Left lung (tissue), 4 donors: ENCODE measurements at regions not wholly inside any gene's neighbourhood (a gene's known extent, or its start where the extent isn't known, plus 50 kb on each side); places are given as distances from the start of the nearest gene placed in this dataset.

Experiments used
- ATAC-seq: fragments of 200-7000 bp; cut with Tn5 transposase; one replicate; pipeline ENCODE4 v1.9.1; 2020; ENCODE audit warnings: moderate library complexity
- DNase-seq, 4 donors: peaks; one replicate each; pipeline ENCODE4 v3.0.0-alpha.2; 2013 to 2020
- H3K27ac ChIP-seq, 2 donors: fragments of 200-600 bp; sonication (generic) in 1 of 2; one replicate each; pipeline versions ENCODE4 v1.5.0 to v1.8.0; 2020 to 2021
- H3K27me3 ChIP-seq, 2 donors: fragments of 200-600 bp; sonication (generic) in 1 of 2; one replicate each; pipeline versions ENCODE4 v1.5.0 to v1.8.0; 2020 to 2021
- H3K36me3 ChIP-seq, 2 donors: fragments of 200-600 bp; sonication (generic) in 1 of 2; one replicate each; pipeline versions ENCODE4 v1.5.0 to v1.8.0; 2020 to 2021
- H3K4me1 ChIP-seq, 2 donors: fragments of 200-600 bp; one replicate each; pipeline ENCODE4 v1.8.0; 2021
- H3K4me3 ChIP-seq, 2 donors: fragments of 200-600 bp; sonication (generic) in 1 of 2; one replicate each; pipeline versions ENCODE4 v1.5.0 to v1.8.0; 2020 to 2021; ENCODE audit warnings: mild to moderate bottlenecking in 1 of 2
- H3K9me3 ChIP-seq, 2 donors: fragments of 200-600 bp; sonication (generic) in 1 of 2; one replicate each; pipeline versions ENCODE4 v1.5.0 to v1.8.0; 2020 to 2021
- intact Hi-C, 2 donors: fragments of 100-400 bp; cut with DNase I; formaldehyde crosslinking; loops; one replicate each; pipeline versions ENCODE4 v1.11.2 to v1.14.2; 2022
- TF ChIP-seq, protein P1 (sequence below), 2 donors: fragments of 200-600 bp; sonication (generic) in 1 of 2; IDR thresholded peaks; one replicate each; pipeline versions ENCODE4 v1.5.0 to v1.8.0; 2021; ENCODE audit warnings: antibody characterized with exemption in 2 of 2
- donor health status: DM: no; HTN: yes; CAD: no.
- donor health status: DM: no; HTN: no; CAD: no.

DNA sequence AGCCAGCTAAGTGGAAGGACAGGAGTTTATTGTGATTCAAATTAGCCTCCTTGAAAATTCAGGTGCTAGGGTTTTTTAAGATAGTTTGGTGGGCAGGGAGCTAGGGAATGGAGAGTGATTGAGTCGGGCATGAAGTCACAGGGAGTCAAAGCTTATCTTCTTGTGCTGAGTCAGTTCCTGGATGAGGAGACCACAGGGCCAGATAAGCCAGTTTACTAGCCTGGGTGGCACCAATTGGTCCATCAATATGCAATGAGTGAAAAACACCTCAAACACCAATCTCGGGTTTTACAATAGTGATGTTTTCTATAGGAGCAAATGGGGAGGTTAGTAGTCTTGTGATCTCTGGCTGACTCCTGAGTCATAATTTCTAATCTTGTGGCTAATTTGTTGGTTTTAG is 165.1 kb downstream of the ABCC12 start:
- TF ChIP-seq, protein P1, sequence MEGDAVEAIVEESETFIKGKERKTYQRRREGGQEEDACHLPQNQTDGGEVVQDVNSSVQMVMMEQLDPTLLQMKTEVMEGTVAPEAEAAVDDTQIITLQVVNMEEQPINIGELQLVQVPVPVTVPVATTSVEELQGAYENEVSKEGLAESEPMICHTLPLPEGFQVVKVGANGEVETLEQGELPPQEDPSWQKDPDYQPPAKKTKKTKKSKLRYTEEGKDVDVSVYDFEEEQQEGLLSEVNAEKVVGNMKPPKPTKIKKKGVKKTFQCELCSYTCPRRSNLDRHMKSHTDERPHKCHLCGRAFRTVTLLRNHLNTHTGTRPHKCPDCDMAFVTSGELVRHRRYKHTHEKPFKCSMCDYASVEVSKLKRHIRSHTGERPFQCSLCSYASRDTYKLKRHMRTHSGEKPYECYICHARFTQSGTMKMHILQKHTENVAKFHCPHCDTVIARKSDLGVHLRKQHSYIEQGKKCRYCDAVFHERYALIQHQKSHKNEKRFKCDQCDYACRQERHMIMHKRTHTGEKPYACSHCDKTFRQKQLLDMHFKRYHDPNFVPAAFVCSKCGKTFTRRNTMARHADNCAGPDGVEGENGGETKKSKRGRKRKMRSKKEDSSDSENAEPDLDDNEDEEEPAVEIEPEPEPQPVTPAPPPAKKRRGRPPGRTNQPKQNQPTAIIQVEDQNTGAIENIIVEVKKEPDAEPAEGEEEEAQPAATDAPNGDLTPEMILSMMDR (IDR thresholded peaks at IDR 0.05) = no peak
- Histone ChIP-seq H3K27me3 (no peaks in the 10 kb centered on the region), H3K27ac (no peak overlapping the region), H3K36me3 (no peaks in the 10 kb centered on the region), H3K9me3 (peaks cover 0 to 22% of the 10 kb centered on the region in 2 donors), H3K4me3 (no peak overlapping the region), H3K4me1 (no peaks in the 10 kb centered on the region)
- intact Hi-C loops = no loop called here
- no peak for ATAC-seq
- DNase-seq = no peak

DNA sequence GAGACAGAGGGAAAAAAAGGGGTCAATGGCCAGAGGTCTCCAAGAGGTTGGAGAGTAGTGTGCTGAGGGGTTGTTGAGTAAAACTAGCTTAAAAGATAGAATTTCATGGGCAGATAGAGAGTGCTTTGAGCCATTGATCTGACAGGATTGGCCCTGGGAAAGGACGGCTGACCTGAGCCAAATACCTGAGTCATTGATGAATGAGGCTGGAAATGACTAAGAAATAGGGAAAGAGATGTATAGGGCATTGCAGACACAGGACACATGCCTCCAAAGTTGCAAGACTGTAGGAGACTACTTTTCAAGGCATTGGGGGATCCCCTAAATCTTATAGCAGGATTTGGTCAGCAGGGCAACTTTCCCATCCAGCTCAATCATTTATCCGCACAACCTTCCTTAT is 168.7 kb downstream of the ABCC12 start:
- Histone ChIP-seq H3K27ac (no peak overlapping the region), H3K36me3 (no peaks in the 10 kb centered on the region), H3K9me3 (peaks cover 0 to 11% of the 10 kb centered on the region in 2 donors), H3K4me1 (no peaks in the 10 kb centered on the region), H3K27me3 (no peaks in the 10 kb centered on the region), H3K4me3 (no peak overlapping the region)
- TF ChIP-seq, protein P1 (IDR thresholded peaks at IDR 0.05) = no peak
- ATAC-seq (no peak), DNase-seq (no peak)
- intact Hi-C loops = no loop called here

DNA sequence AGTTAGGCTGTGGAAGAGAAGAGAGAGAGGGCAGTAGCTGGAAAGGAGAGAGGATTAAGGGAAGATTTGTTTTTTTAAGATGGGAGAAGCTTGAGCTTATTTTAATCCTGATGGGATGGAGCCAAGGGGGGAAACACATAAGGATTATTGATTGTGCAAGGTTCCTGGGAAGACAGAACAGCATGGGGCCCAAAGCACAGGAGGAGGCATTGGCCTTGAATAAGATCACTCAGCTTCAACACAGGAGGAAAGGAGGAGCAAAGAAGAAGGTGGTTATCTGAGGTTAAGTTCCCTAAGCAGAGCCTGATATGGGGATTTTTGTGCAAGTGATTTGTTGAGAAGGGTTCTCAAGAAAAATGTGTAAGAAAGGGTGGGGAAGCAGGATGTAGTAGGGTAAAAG is 169.8 kb downstream of the ABCC12 start:
- TF ChIP-seq, protein P1 (IDR thresholded peaks at IDR 0.05) = no peak
- ATAC-seq (no peak), DNase-seq (no peak)
- no peak overlapping the region for H3K27ac ChIP-seq
- H3K27me3 ChIP-seq = no peaks in the 10 kb centered on the region
- no peak overlapping the region for H3K4me3 ChIP-seq
- H3K9me3 ChIP-seq = peaks cover 0 to 11% of the 10 kb centered on the region in 2 donors
- H3K36me3 ChIP-seq = no peaks in the 10 kb centered on the region
- no peaks in the 10 kb centered on the region for H3K4me1 ChIP-seq
- intact Hi-C loops = no loop called here

DNA sequence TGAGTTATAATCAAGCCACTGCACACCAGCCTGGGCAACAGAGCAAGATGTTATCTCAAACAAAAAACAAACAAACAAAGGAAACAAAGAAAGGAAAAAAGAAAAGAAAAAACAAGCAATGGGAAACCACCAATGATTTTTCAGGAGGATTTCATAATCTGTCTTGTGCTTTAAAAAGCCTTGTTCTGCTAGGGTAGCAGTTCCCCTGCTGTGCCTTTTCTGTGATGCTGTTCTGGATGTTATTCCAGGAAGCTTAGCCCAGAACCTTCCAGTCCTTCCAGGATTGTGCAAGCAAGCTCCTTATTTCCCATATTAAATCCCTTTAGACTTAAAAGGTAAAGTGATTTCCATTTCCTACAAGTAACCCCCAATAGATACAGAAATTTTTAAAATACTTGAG is 171.1 kb downstream of the ABCC12 start:
- TF ChIP-seq, protein P1 (IDR thresholded peaks at IDR 0.05) = no peak
- ATAC-seq (no peak), DNase-seq (no peak)
- Histone ChIP-seq H3K27me3 (no peaks in the 10 kb centered on the region), H3K4me1 (no peaks in the 10 kb centered on the region), H3K27ac (no peak overlapping the region), H3K36me3 (no peaks in the 10 kb centered on the region), H3K4me3 (no peak overlapping the region), H3K9me3 (no peaks in the 10 kb centered on the region)
- intact Hi-C loops = no loop called here

DNA sequence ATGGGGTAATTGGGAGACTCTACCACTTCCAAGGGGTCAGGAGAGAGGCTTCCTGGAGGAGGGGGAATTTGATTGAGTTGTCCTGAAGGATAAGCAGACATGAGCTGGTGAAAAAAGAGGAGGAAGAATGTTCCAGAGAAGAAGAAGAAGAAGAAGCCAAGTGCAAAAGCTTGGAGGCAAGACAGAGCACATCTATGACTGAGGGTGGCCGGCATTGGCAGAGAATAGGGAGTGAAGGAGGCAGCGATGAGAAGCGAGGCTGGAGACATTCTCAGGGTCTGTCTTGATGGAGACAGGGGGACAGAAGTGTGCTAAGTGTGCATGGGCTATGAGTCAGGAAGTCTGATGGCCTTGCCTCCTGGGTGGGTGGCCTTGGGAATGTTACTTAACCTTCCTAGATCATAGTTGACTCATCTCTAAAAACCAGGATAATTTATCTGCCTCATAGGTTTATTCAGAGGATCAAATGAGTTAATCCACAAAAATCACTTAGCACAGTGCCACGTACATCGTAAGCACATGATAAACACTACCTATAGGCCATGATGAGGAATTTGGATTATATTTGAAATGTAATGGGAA is 171.7 kb downstream of the ABCC12 start:
- Histone ChIP-seq H3K27me3 (no peaks in the 10 kb centered on the region), H3K4me1 (no peaks in the 10 kb centered on the region), H3K36me3 (no peaks in the 10 kb centered on the region), H3K27ac (no peak overlapping the region), H3K9me3 (no peaks in the 10 kb centered on the region), H3K4me3 (no peak overlapping the region)
- TF ChIP-seq, protein P1 (IDR thresholded peaks at IDR 0.05) = no peak
- DNase-seq (no peak), ATAC-seq (no peak)
- intact Hi-C loops = no loop called here
